Activated CD4-positive, alpha-beta T cell treated with anti-CD3 and anti-CD28 coated beads, Interleukin-2, Interleukin-4, amounts not matched to agents 100 ng/mL and 50 ng/mL, durations not matched to agents 16 hours and 8 hours (primary cell): ENCODE measurements at regions not wholly inside any gene's neighbourhood (a gene's known extent, or its start where the extent isn't known, plus 50 kb on each side); places are given as distances from the start of the nearest gene placed in this dataset.
"Not testable (repeated sequence)": the region's sequence is repeated elsewhere in the genome, so short reads cannot be mapped to it uniquely, and the experiment has no call there.

Experiments used
- DNase-seq: peaks from one replicate; pipeline ENCODE4 v3.0.0-alpha.2; 2020; ENCODE audit warnings: low spot score

DNA sequence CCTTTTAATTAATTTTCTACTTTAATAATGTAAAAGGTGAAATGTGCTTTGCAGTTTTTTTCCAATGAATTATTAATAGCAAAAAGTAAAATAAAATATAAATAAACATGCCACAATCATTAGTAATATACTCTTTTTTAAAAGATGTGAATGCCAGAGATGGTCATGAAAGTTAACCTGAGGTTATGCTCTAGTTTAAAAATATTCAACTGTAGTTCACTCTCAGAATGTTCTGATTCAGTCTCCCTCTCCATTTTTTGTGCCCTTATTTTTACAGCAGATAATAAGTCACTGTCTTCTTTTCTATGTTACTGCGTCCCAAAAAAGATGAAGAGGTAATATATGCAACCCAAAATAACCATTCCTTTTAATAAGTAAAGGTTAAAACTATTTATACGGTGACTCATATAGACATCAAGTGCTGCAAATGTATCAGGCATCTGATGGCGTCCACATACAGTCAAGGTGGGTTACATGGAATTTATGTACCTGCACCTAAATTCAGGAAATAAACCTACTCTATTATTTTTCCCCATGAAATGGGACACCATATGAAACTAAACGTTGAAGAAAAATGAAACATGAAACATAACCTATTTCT, 153.6 kb upstream of the ZNF804A start:
- no peak for DNase-seq

DNA sequence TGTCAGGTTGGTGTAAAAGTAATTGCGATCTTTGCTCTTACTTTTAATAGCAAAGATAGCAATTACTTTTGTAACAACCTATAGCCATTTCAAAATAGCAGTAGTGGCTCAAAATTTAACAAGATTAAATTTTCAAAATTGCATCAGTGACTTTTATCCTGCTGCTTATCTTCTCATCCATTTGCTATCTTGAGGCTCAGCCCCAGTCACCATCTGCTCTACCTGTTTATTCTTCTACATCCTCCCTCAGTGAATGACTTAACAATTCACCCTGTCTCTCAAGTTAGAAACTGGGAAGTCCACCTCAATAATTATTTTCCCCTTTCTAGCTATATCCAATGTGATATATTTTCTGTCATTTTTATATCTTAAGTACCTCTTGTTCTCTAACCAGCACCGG, 148.6 kb upstream of the ZNF804A start:
- DNase-seq = no peak

DNA sequence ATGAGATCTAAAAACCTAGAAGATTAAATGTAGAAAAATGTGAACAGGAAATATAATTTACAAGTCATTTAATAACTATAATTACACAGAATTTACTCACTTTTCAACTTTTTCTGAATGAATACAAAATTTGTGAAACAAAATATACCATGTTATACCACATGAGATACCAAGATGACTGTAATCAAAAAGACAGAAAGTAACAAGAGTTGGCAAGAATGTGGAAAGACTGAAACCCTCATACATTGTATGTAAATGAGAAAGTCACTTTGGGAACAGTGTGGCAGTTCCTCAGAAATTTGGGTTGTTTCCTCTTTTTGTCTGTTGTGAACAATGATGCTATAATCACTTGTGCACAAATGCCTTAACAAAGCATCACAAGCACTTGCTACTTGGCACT, 145.4 kb upstream of the ZNF804A start:
- DNase-seq = no peak

DNA sequence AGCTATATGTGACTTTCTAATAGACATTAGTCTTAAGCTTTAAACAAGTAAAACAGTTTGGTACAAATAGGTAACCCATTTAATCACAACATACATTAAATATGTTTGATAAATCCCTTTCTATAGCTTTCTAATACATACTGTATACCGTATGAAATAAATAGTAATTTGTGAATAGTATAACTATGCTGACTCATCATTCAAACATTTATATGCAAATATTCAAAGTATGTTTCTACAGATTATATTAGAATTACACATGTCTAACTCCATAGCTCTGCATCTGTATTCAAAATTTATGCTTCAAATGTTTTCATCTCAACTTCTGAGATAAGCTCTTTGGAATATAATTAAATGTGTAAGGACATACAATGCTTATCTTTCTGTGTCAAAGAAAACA, 142.7 kb upstream of the ZNF804A start:
- no peak for DNase-seq

DNA sequence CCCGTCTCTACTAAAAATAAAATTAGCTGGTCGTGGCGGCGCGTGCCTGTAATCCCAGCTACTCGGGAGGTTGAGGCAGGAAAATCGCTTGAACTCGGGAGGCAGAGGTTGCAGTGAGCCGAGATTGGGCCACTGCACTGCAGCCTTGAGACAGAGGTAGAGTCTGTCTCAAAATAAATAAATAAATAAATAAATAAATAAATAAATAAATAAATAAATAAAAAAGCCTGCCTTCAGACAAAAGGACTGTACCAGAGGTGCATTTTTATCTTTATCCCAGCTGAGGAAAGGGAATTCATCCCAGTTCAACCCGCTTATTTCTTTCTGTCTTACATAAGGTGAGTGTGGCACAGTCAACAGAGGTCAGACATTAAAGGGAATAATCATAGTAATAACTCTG, 141.6 kb upstream of the ZNF804A start:
- DNase-seq = not testable (repeated sequence)

DNA sequence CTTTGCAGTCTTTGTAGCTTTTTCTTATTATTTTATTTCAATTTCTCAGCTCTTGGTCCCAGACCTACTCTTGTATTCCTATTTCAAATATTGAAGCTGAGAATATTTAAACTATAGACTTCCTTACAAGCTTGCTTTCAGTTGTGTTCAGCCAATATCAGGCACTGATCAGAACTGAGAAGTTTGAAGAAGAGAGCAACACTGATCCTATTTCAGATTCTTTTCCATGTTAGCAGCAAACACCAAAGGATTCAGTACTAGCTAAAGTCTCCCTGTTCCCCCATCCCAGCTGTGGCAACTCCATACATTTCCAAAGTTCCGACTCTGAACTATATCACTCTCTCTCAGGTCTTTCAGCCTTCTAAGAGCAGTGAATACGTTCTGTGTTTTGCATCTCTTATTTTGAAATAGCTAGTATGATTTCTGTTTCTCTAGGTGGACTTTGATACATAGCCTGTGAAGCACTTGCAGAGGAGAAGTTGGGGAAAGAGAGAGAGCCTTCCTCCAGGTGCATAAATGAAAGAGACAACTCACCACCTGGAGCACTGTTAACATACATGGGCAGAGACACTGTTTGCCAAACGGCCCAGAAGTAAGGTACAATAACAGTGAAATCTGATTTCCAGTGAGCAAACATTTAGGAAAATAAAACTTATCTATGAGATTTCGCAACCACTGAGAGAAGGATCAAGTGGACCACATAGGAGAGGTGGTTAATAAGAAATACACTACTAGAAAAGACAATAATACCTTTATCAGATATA, 135.0 kb upstream of the ZNF804A start:
- no peak for DNase-seq

DNA sequence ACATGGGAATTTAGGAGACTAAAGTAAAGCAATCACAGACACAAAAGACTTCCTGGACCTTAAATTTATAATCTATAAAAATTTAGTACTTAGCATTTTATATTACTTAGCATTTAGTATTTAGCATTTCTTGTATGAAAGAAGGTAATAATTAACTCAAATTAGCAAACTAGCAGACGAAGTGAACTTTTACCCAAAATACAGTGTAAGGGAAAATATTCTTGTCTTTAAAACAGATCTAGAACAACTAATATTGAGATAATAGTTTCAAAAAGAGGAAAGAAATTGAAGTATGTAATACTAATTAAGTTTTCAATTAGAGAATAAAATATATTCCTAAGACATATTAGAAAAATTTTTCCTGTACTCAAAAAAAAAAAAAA, 134.5 kb upstream of the ZNF804A start:
- DNase-seq = no peak

DNA sequence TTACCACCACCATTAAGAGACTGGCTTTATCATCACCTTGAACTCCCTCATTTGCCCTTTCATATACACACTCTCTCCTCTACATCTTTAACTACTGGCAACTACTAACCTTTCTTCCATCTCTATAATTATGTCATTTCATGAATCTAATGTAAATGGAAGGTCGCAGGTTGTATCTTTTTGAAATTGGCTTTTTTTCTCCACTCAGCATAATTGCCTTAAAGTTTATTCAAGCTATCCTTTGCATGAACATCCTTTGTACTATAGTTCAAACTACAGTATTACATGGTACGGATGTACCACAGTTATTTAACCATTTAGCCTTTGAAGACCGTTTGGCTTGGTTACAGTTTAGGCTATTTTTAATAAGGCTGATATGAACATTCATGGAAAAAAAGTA, 129.5 kb upstream of the ZNF804A start:
- no peak for DNase-seq

DNA sequence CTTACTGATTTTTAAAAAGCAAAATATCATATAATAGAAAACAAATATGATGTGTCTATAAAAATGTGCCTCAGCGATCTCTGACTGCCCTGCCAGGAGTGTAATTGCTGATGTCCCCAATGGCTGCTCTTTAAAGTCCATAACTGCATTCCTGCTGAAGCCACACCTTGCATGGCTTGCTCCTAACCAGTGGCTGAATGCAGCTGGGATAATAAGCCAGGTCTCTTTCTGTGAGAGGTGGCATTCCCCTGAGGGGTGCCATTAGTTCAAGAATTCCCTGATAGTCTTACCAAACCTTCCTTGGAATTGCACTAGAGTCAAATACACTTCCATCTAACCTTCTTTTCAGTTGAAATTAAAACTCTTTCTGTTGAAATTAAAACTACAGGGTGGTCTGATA, 125.8 kb upstream of the ZNF804A start:
- no peak for DNase-seq

DNA sequence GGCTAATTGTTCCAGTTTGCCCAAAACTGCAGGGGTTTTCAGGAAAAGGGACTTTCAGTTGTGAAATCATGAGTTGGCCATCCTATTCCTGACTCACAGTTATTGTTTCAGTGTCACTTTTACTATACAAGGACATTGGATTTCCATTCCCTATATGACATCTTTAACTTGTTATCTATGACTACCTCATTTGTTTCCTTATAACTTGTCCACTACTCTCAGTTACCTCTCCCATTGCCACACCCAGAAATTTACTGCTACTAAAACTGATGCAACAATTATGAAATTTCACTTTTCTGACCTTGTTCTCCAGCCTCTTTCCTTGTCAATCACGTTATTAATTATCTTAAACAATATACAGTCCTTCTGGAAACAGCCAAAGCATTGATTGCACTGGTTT, 116.5 kb upstream of the ZNF804A start:
- DNase-seq = no peak

DNA sequence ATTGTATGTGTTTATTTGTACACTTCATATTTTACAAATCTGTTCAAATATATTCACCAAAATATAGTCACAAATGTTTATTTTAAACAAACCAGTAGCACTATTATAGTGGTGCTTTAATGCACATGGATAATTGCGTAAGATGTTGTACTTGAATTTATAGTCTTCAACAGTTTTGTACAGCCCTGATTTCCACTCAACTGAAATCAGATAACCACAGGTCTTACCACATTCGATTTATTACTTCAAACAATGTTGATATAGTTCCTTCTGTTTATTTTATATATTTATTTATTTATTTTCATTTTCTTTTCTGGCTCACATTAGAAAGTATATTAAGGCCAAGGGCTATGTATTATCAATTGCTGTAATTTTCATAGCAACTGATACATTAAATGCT, 99.4 kb upstream of the ZNF804A start:
- DNase-seq = no peak

DNA sequence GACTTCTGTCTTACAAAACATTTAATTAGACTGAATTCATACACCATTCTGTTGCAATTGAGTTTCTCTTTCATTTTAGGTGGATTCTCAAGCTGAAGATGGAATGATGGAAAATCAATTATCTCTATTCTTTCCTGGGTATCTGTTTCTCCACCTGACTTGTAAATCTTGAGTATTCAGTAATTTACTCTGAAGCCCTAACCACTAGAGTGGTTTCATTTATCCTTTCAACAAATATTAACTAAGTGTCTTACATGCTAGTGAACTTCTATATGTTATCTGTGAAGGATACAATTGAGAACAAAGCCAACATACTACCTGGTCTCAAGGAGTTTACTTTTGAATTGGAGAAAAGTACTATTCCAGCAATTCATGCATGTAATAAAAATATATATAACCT, 94.1 kb upstream of the ZNF804A start:
- no peak for DNase-seq

DNA sequence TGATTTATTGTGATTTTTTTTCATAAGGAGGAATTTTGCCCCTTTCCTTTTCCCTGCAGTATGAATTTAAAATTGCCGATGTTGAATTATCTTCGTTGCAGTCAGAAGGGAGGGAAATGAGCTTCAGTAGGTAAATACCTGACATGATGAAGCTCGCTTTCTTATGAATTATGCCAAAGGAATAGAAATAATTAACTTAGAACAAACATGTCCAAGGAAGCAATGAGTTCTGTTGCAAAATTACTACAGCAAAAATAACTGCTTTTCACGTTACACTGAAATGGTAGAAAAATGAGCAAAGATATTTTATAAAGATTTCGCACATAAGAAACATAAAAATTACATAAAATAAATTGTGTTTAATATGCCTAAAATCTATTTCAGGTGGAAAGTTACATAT, 91.1 kb upstream of the ZNF804A start:
- DNase-seq = no peak

DNA sequence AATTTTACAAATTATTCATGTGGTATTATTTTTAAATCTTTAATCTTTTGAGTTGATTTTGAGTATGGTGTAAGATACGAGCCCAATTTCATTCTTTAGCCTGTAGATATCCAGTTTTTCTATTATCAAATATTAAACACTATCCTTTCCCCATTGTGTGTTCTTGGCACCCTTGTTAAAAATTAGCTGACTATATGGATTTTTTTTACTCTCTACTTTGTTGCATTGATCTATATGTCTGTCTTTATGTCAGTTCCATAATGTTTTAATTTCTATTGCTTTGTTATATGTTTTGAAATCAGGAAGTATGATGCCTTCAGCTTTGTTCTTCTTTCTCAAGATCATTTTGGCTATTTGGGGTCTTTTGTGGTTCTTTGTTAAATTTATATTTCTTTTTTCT, 80.9 kb upstream of the ZNF804A start:
- no peak for DNase-seq

DNA sequence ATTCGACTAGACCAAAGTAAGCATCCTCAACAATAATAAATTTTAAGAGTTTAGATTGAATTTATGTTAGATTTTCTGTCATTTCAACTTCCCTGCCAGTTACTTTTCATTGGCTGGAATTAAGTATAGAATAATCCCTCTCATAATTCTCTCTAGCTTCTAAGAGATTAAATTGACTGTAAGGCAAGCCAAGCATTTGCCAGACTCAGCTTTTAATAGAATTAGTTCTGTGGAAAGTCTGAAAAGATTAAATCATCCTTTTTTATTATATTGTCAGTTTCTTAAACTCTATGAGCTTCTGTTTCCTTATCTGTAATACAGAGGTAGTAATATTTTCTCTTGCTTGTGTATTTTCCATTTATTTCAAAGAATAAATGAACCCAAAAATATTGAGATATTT, 77.9 kb upstream of the ZNF804A start:
- DNase-seq = no peak

DNA sequence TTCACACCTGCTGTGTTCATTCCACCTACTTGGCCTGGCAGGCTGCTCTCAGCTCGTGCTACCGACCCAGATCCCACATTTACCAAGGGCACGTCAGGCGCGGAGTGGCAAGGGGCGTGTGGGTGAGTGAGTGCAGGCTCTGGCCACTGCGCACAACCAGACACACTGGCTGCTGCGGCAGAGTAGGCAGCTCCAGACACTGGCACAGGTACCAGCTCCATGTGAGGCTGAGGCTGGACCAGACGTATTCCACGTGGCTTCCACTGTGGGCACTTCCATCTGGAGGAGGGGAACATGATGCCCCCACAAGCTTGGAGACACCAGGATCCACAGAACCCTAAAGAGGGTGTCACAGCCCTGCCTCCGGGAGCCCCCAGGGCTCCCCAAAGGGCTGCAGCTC, 74.6 kb upstream of the ZNF804A start:
- no peak for DNase-seq

DNA sequence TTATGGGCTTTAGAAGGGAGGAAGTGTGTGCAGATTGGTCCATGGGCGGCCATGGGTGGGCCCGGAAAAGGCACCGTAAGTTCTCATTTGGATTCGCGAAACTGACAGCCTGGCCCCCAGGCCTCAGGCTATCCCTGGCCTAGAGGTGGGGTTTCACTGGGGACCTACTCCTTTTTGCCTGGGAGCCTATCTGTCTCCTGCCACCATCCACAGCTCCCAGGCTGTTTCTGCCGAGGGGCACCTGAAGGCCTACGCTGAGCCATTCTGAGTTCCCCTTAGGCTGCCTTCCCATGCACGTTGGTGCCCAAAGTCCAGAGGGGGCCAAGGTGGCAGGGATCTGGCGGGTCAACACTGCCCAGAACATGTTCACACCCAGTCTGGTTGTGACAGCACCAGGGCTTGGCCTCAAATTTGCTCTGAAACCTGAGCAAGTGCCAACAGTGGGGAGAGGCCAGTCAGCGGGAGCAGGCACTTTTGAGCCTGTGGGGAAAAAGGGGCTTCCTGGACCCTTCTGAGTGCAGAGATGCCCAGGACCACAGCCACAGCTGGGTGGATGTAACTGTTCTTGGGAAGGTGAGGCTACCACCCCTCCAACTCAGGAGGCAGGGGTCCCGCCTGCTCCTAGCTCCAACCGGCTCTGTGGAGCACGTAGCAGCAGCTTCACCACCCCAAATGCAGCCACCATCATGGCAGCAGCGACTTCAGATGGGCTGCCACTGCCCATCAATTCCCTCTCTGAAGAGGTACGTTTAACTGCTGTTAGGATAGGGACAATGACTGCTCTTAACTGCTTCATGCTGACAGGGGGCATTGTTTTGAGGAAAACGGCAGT, 73.6 kb upstream of the ZNF804A start:
- DNase-seq = no peak

DNA sequence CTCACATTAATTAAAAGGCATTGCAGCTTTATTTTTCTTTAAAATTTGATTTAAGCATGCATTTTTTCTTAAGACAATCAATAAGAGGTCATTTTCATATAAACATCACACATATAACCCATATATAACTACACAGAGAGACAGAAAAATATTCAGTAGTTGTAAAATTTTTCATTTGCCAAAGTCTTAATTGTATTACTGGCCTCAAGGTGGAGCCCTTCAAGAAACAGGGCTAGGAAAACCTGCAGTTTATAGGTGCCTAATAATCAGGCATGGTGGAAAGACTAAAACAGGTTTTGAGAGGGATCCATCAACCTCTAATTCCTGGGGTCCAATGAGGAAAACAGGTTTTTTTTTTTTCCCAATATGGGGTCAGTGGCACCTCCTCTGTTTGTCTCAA, 71.3 kb upstream of the ZNF804A start:
- DNase-seq = no peak

DNA sequence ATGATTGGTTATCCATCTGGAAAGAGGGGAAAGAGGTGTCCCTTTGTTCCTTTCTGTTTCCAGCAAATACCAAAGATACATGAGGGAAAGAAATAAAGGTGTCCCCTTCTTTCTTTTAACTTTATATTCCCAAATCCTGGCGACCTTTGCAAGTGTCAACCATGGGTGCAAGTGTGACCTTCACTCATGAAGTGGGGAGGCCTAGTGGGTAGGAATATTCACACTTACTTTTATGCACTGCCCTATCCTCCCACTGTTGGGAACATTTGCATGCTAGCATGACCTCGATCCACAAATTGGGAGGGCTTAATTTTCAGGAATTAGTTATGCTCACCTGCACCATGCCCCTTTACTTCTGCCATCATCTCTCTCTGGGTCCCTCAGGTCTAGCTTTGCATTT, 70.2 kb upstream of the ZNF804A start:
- no peak for DNase-seq

DNA sequence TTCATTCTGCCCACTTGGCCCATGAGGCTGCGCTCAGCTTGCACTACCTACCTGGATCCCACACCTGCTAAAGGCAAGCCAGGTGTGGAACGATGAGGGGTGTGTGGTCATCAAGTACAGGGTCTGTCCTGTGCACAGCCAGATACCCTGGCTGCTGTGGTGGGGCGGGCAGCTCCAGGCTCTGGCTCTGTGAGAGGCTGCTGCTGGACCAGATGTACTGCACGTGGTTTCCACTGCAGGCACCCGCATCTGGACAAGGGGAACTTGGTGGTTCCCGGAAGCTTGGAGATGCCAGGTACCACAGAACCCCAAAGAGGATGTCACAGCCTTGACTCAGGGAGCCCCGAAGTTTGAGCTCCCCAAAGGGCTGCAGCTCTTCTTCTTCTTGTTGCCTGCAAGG, 68.1 kb upstream of the ZNF804A start:
- DNase-seq = no peak

DNA sequence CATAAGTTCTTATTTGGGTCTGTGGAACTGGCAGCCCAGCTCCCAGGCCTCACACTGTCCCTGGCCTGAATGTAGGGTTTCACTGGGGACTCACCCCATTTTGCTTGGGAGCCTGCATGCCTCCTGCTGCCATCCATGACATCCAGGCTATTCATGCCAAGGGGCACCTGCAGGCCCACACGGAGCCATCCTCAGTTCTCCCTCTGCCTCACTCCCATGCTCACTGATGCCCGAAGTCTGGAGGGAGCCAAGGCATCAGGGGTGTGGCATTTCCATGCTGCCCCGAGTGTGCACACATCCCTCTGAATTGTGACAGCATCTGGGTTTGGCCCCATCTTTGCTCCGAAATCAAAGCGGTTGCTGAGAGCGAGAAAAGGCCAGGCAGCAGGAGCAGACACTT, 67.4 kb upstream of the ZNF804A start:
- DNase-seq = no peak

DNA sequence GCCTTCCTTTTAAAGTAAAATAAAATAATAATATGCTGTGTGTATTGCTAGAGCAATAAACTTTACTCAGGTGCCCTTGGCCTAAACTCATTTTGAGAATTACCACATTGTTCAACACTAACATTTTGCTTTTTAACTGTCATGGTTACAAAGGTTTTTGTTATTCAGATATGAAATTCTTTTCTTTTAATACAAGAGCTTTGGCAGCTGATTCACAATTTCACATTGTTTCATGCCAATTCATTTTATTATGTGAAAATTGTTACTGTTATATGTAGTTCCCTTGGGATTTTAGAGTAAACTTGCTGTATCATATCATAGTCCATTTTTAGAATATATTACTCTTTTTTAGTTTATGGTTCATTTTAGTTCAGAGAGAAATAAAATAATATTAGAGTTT, 65.8 kb upstream of the ZNF804A start:
- DNase-seq = no peak

DNA sequence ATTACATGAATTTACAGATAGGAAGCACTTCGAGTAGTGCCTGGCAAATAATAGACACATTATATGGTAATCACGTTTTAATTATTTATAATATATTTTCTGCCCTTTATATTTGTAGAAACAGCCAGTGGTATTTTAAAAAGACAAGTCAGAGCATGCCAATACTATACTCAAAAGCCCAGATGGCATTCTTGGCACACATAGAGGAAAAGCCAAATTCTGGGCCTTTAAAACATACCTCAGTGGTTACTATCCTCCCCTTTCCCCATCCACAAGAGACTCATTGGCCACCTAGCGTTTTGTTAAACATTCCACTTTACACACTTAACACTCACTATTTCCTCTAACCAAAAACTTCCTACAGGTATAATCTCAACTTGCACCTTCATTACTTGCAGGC, 63.3 kb upstream of the ZNF804A start:
- DNase-seq = no peak
